OCI-LY1 (cell line): ENCODE measurements at regions not wholly inside any gene's neighbourhood (a gene's known extent, or its start where the extent isn't known, plus 50 kb on each side); places are given as distances from the start of the nearest gene placed in this dataset.

Experiments used
- EZH2 ChIP-seq: fragments of 200-600 bp; sonication (generic), shearing (Covaris generic); IDR thresholded peaks from 2 replicates; pipeline ENCODE4 v1.8.0; 2017; ENCODE audit warnings: borderline replicate concordance, mixed run types, mild to moderate bottlenecking, antibody characterized with exemption, low read length, moderate library complexity, mixed read lengths
- TF ChIP-seq, protein P1 (sequence below): fragments of 200-600 bp; sonication (generic), shearing (Covaris generic); IDR thresholded peaks from 2 replicates; pipeline ENCODE4 v1.5.1; 2017; ENCODE audit warnings: mild to moderate bottlenecking, antibody characterized with exemption, low read length, moderate library complexity, mixed read lengths

DNA sequence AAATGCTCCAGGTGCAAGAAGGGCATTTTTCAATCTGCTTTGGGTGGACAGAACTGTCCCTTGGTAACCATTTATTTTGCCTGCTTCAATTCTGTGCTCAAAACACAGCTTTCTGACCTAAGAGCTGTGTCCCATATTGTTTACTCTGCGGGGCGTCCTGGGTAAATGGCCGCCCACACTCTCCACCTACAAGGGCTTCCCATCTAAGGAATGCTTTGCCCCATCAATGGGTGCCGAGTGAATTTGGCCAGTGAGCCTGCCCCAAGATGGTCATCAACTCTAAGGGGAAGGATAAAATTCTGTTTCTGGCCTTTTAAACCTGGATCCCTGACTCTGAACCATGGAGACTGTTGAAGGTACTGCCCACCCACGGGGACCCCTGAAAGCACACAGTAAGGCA, 55.5 kb upstream of the FAM89A start:
- TF ChIP-seq, protein P1, sequence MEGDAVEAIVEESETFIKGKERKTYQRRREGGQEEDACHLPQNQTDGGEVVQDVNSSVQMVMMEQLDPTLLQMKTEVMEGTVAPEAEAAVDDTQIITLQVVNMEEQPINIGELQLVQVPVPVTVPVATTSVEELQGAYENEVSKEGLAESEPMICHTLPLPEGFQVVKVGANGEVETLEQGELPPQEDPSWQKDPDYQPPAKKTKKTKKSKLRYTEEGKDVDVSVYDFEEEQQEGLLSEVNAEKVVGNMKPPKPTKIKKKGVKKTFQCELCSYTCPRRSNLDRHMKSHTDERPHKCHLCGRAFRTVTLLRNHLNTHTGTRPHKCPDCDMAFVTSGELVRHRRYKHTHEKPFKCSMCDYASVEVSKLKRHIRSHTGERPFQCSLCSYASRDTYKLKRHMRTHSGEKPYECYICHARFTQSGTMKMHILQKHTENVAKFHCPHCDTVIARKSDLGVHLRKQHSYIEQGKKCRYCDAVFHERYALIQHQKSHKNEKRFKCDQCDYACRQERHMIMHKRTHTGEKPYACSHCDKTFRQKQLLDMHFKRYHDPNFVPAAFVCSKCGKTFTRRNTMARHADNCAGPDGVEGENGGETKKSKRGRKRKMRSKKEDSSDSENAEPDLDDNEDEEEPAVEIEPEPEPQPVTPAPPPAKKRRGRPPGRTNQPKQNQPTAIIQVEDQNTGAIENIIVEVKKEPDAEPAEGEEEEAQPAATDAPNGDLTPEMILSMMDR, result no peak
- TF ChIP-seq EZH2, result no peak
